ENCODE measurements at regions not wholly inside any gene's neighbourhood (a gene's known extent, or its start where the extent isn't known, plus 50 kb on each side); places are given as distances from the start of the nearest gene placed in this dataset.
A peak's percentile ranks its signal among the peaks of the same experiment; 100 is the strongest.

- DNase-seq (ENCODE audit: low read depth, low spot score), result no peak
Measured at GRCh38 chr12:75738486-75738885, 227.1 kb upstream of the KRR1 start.

GRCh38 chr12:75735853-75736252 is 224.4 kb upstream of the KRR1 start:
- DNase-seq (ENCODE audit: low read depth, low spot score), result no peak

GRCh38 chr12:75728826-75729225 is 217.4 kb upstream of the KRR1 start:
- DNase-seq (ENCODE audit: low read depth, low spot score), result no peak

GRCh38 chr12:75727577-75727976 is 216.2 kb upstream of the KRR1 start:
- DNase-seq (ENCODE audit: low read depth, low spot score), result no peak

GRCh38 chr12:75725521-75726111 is 214.2 kb upstream of the KRR1 start:
- no peak for DNase-seq (ENCODE audit: low read depth, low spot score)

GRCh38 chr12:75724928-75725312 is 213.5 kb upstream of the KRR1 start:
- DNase-seq (ENCODE audit: low read depth, low spot score), result no peak

GRCh38 chr12:75724307-75724927 is 213.0 kb upstream of the KRR1 start:
- no peak for DNase-seq (ENCODE audit: low read depth, low spot score)

GRCh38 chr12:75722714-75723200 is 211.3 kb upstream of the KRR1 start:
- DNase-seq (ENCODE audit: low read depth, low spot score), result peak; percentile 27

- DNase-seq (ENCODE audit: low read depth, low spot score), result no peak
Measured at GRCh38 chr12:75721796-75722195, 210.4 kb upstream of the KRR1 start.

GRCh38 chr12:75720812-75721641 is 209.6 kb upstream of the KRR1 start:
- DNase-seq (ENCODE audit: low read depth, low spot score), result no peak

- no peak for DNase-seq (ENCODE audit: low read depth, low spot score)
Measured at GRCh38 chr12:75717902-75718301, 206.5 kb upstream of the KRR1 start.

- DNase-seq (ENCODE audit: low read depth, low spot score), result no peak
Measured at GRCh38 chr12:75716291-75717025, 205.0 kb upstream of the KRR1 start.

GRCh38 chr12:75715682-75716081 is 204.3 kb upstream of the KRR1 start:
- DNase-seq (ENCODE audit: low read depth, low spot score), result no peak

- no peak for DNase-seq (ENCODE audit: low read depth, low spot score)
Measured at GRCh38 chr12:75715323-75715644, 203.9 kb upstream of the KRR1 start.

- no peak for DNase-seq (ENCODE audit: low read depth, low spot score)
Measured at GRCh38 chr12:75714462-75715322, 203.3 kb upstream of the KRR1 start.

- DNase-seq (ENCODE audit: low read depth, low spot score), result no peak
Measured at GRCh38 chr12:75713434-75713833, 202.0 kb upstream of the KRR1 start.

- no peak for DNase-seq (ENCODE audit: low read depth, low spot score)
Measured at GRCh38 chr12:75712223-75712622, 200.8 kb upstream of the KRR1 start.

GRCh38 chr12:75711271-75711670 is 199.9 kb upstream of the KRR1 start:
- no peak for DNase-seq (ENCODE audit: low read depth, low spot score)

GRCh38 chr12:75710361-75711069 is 199.1 kb upstream of the KRR1 start:
- DNase-seq (ENCODE audit: low read depth, low spot score), result no peak

GRCh38 chr12:75709503-75709902 is 198.1 kb upstream of the KRR1 start:
- DNase-seq (ENCODE audit: low read depth, low spot score), result no peak

- no peak for DNase-seq (ENCODE audit: low read depth, low spot score)
Measured at GRCh38 chr12:75708802-75709201, 197.4 kb upstream of the KRR1 start.
